GM12878 (cell line): ENCODE measurements at regions not wholly inside any gene's neighbourhood (a gene's known extent, or its start where the extent isn't known, plus 50 kb on each side); places are given as distances from the start of the nearest gene placed in this dataset.

Source experiments
- TF ChIP-seq, protein P1 (sequence below), 3 experiments: IDR thresholded peaks in 2 of 3; conservative IDR thresholded peaks in 1 of 3; 2 replicates each; pipeline ENCODE4 v1.5.1; 2011; ENCODE audit warnings: low read depth in 3 of 3, low read length in 3 of 3, mild to moderate bottlenecking in 3 of 3, control low read depth in 2 of 3, moderate library complexity in 2 of 3, inconsistent platforms in 1 of 3, mixed read lengths in 1 of 3; ENCODE audit not compliant: control insufficient read depth in 2 of 3, insufficient read depth in 1 of 3; ENCODE audit errors: extremely low read depth in 1 of 3
- TF ChIP-seq, protein P2 (sequence below): IDR thresholded peaks from 2 replicates; pipeline ENCODE4 v1.6.1; 2011; ENCODE audit warnings: low read depth, mild to moderate bottlenecking, low read length, moderate library complexity, borderline replicate concordance; ENCODE audit errors: extremely low read depth

GRCh38 chr3:171541181-171541580 lies 81.0 kb upstream of the TNIK start:
- TF ChIP-seq, protein P1, sequence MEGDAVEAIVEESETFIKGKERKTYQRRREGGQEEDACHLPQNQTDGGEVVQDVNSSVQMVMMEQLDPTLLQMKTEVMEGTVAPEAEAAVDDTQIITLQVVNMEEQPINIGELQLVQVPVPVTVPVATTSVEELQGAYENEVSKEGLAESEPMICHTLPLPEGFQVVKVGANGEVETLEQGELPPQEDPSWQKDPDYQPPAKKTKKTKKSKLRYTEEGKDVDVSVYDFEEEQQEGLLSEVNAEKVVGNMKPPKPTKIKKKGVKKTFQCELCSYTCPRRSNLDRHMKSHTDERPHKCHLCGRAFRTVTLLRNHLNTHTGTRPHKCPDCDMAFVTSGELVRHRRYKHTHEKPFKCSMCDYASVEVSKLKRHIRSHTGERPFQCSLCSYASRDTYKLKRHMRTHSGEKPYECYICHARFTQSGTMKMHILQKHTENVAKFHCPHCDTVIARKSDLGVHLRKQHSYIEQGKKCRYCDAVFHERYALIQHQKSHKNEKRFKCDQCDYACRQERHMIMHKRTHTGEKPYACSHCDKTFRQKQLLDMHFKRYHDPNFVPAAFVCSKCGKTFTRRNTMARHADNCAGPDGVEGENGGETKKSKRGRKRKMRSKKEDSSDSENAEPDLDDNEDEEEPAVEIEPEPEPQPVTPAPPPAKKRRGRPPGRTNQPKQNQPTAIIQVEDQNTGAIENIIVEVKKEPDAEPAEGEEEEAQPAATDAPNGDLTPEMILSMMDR (IDR thresholded peaks at IDR 0.05 in 2 of 3, conservative IDR thresholded peaks at IDR 0.05 in 1 of 3; ENCODE audit: control insufficient read depth in 2 of 3, extremely low read depth in 1 of 3, insufficient read depth in 1 of 3, low read depth in 3 of 3, low read length in 3 of 3) = no peak
- TF ChIP-seq, protein P2, sequence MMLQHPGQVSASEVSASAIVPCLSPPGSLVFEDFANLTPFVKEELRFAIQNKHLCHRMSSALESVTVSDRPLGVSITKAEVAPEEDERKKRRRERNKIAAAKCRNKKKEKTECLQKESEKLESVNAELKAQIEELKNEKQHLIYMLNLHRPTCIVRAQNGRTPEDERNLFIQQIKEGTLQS = no peak
